Endothelial cell of umbilical vein (primary cell): ENCODE measurements at regions not wholly inside any gene's neighbourhood (a gene's known extent, or its start where the extent isn't known, plus 50 kb on each side); places are given as distances from the start of the nearest gene placed in this dataset.

ENCODE experiments used
- BruUV-seq: library from RNA; stranded (reverse); fragments of 400-500 nt; replicated peaks from 2 replicates; lab custom pipeline; 2021; lab: Mats Ljungman, UMichigan
- CTCF ChIA-PET: fragments of 300-600, 350-600 bp; sonication (Branson Sonifier 250); formaldehyde crosslinking; loops from one replicate; lab custom pipeline; 2021; ENCODE audit warnings: antibody characterized with exemption, inconsistent platforms; lab: Charles Lee
- POLR2A ChIA-PET: fragments of 300-600, 350-600 bp; sonication (Branson Sonifier 250); formaldehyde crosslinking; loops from one replicate; lab custom pipeline; 2021; ENCODE audit warnings: antibody characterized with exemption, inconsistent platforms; lab: Charles Lee
- DNase-seq: peaks from one replicate; pipeline ENCODE4 v3.0.0-alpha.2; 2011; ENCODE audit warnings: low read depth, low spot score
- FAIRE-seq: peaks from 2 replicates; lab custom pipeline; 2011; peaks lifted over from hg19 to GRCh38; lab: Jason Lieb, UNC
- H2AFZ ChIP-seq: 2 replicates; pipeline ENCODE4 v1.6.0; 2012; ENCODE audit warnings: low read depth, low read length, control low read depth, inconsistent platforms
- H3K27ac ChIP-seq: 2 replicates; pipeline ENCODE4 v1.5.1; 2011; ENCODE audit warnings: low read depth, mild to moderate bottlenecking, control low read depth, low read length, moderate library complexity; ENCODE audit not compliant: insufficient read depth
- H3K27me3 ChIP-seq, 2 experiments: 2 replicates each; pipeline versions ENCODE4 v1.6.0 to v1.6.1; 2011; ENCODE audit warnings: low read length in 2 of 2, mixed read lengths in 1 of 2; ENCODE audit not compliant: control insufficient read depth in 2 of 2, insufficient read depth in 2 of 2
- H3K36me3 ChIP-seq, 2 experiments: 2 replicates in 1 of 2; 3 replicates in 1 of 2; pipeline ENCODE4 v1.5.1; 2011; ENCODE audit warnings: low read length in 2 of 2, mild to moderate bottlenecking in 1 of 2, moderate library complexity in 1 of 2; ENCODE audit not compliant: control insufficient read depth in 2 of 2, insufficient read depth in 2 of 2; ENCODE audit errors: extremely low read depth in 1 of 2
- H3K4me1 ChIP-seq: 3 replicates; pipeline ENCODE4 v1.5.1; 2011; ENCODE audit warnings: mild to moderate bottlenecking, low read length; ENCODE audit not compliant: control insufficient read depth, insufficient read depth; ENCODE audit errors: extremely low read depth
- H3K4me2 ChIP-seq: 2 replicates; pipeline ENCODE4 v1.6.1; 2011; ENCODE audit warnings: low read length, control low read depth, mixed read lengths; ENCODE audit not compliant: insufficient read depth
- H3K4me3 ChIP-seq, 3 experiments: fragments of 200-600 bp in 1 of 3; sonication (generic), shearing (Covaris generic) in 1 of 3; replicated peaks in 1 of 3; 2 replicates each; pipeline ENCODE4 v1.5.1; 2011 to 2016; ENCODE audit warnings: control low read depth in 3 of 3, low read length in 3 of 3, mild to moderate bottlenecking in 2 of 3, inconsistent platforms in 1 of 3, low read depth in 1 of 3, moderate library complexity in 1 of 3; ENCODE audit not compliant: insufficient read depth in 1 of 3
- H3K79me2 ChIP-seq: 2 replicates; pipeline ENCODE4 v1.6.0; 2012; ENCODE audit warnings: low read length, inconsistent platforms; ENCODE audit not compliant: control insufficient read depth, insufficient read depth
- H3K9ac ChIP-seq: replicated peaks from 2 replicates; pipeline ENCODE3; 2011; ENCODE audit warnings: low read length, control low read depth; ENCODE audit not compliant: insufficient read depth; ENCODE audit errors: extremely low read depth
- H3K9me1 ChIP-seq: replicated peaks from 3 replicates; pipeline ENCODE4 v1.6.0; 2011; ENCODE audit warnings: mild to moderate bottlenecking, low read length; ENCODE audit not compliant: control insufficient read depth, insufficient read depth; ENCODE audit errors: extremely low read depth
- H3K9me3 ChIP-seq: replicated peaks from 2 replicates; pipeline ENCODE4 v1.5.1; 2012; ENCODE audit warnings: low read length, inconsistent platforms; ENCODE audit not compliant: control insufficient read depth, insufficient read depth
- H4K20me1 ChIP-seq: replicated peaks from 2 replicates; pipeline ENCODE3; 2011; ENCODE audit warnings: mild to moderate bottlenecking, low read length; ENCODE audit not compliant: control insufficient read depth, insufficient read depth; ENCODE audit errors: extremely low read depth
- EZH2 ChIP-seq: IDR thresholded peaks from 2 replicates; pipeline ENCODE4 v1.6.1; 2012; ENCODE audit warnings: borderline replicate concordance, low read depth, mild to moderate bottlenecking, moderate library complexity, low read length, inconsistent platforms; ENCODE audit not compliant: severe bottlenecking
- FOS ChIP-seq: IDR thresholded peaks from 2 replicates; pipeline ENCODE4 v1.6.1; 2011; ENCODE audit warnings: mild to moderate bottlenecking, low read length, moderate library complexity, borderline replicate concordance; ENCODE audit not compliant: insufficient read depth
- GATA2 ChIP-seq: IDR thresholded peaks from 2 replicates; pipeline ENCODE4 v1.7.0; 2011; ENCODE audit warnings: low read depth, mild to moderate bottlenecking, moderate library complexity, mixed read lengths, low read length; ENCODE audit not compliant: insufficient read length, insufficient read depth
- JUN ChIP-seq: IDR thresholded peaks from 2 replicates; pipeline ENCODE4 v1.6.1; 2011; ENCODE audit warnings: borderline replicate concordance, low read depth; ENCODE audit not compliant: insufficient read length, insufficient read depth
- MYC ChIP-seq: IDR thresholded peaks from one replicate; pipeline ENCODE4 v1.6.1; 2011; ENCODE audit warnings: mild to moderate bottlenecking, low read depth, low read length
- POLR2A ChIP-seq: IDR thresholded peaks from 2 replicates; pipeline ENCODE4 v1.6.1; 2012; ENCODE audit warnings: low read depth, mild to moderate bottlenecking, control low read depth, low read length
- POLR2AphosphoS5 ChIP-seq: IDR thresholded peaks from 2 replicates; pipeline ENCODE4 v1.6.1; 2012; ENCODE audit warnings: low read depth, mild to moderate bottlenecking, control low read depth, low read length, moderate library complexity; ENCODE audit not compliant: insufficient read depth
- dilution Hi-C: fragments of 300-500 bp; cut with MboI; formaldehyde crosslinking; loops from one replicate; pipeline ENCODE4 v1.15.0; 2019; ENCODE audit warnings: low sequenced_read_pairs; ENCODE audit not compliant: extremely low pct_ligation_motif_present
- intact Hi-C: fragments of 100-400 bp; cut with micrococcal nuclease; formaldehyde crosslinking; loops from one replicate; pipeline ENCODE4 v1.10.0; 2022
- TF ChIP-seq, protein P1 (sequence below): IDR thresholded peaks from 2 replicates; pipeline ENCODE4 v1.6.1; 2011; ENCODE audit not compliant: insufficient read depth, insufficient read length
- TF ChIP-seq, protein P2 (sequence below), 2 donors: IDR thresholded peaks; 1 replicate in 1 of 2; 2 replicates in 1 of 2; pipeline ENCODE4 v1.5.1; 2011; ENCODE audit warnings: low read length in 2 of 2, mild to moderate bottlenecking in 2 of 2, moderate library complexity in 2 of 2, control low read depth in 1 of 2, inconsistent platforms in 1 of 2, low read depth in 1 of 2; ENCODE audit not compliant: insufficient read depth in 1 of 2; ENCODE audit errors: extremely low read depth in 1 of 2

DNA sequence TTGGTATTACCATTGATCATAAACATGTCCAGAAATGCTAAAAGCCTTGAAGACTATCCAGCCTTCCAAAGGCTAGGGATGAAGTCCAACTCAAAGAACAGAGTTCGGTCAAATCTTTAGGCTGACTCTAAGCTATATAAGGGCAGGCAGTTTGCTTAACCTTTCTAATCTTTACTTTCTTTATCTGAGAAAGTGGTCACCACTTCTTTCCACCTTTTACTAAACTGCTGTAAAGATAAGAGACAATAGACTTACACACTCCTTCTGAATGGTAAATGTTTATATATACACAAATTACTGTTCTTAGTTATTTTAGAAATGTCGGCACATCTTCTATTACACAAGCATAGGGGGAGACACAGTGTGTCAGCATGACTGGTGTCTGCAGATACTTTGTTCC is 100.4 kb downstream of the NREP start:
- Histone ChIP-seq H3K4me1 (no peaks in the 10 kb centered on the region), H3K9ac (no peak overlapping the region), H3K9me1 (no peaks in the 10 kb centered on the region), H3K79me2 (no peaks in the 10 kb centered on the region), H3K9me3 (no peaks in the 10 kb centered on the region), H2AFZ (no peak overlapping the region), H3K36me3 (no peaks in the 10 kb centered on the region), H4K20me1 (no peaks in the 10 kb centered on the region), H3K4me3 (no peak overlapping the region), H3K27ac (no peak overlapping the region), H3K27me3 (no peaks in the 10 kb centered on the region), H3K4me2 (no peak overlapping the region)
- no TSS peak for BruUV-seq
- dilution Hi-C loops: no loop called here
- ChIA-PET CTCF (no interaction called here), POLR2A (no interaction called here)
- TF ChIP-seq JUN: no peak
- TF ChIP-seq EZH2: no peak
- TF ChIP-seq, protein P1, sequence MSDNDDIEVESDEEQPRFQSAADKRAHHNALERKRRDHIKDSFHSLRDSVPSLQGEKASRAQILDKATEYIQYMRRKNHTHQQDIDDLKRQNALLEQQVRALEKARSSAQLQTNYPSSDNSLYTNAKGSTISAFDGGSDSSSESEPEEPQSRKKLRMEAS: no peak
- TF ChIP-seq GATA2: no peak
- TF ChIP-seq FOS: no peak
- TF ChIP-seq MYC: no peak
- no peak for TF ChIP-seq POLR2A
- TF ChIP-seq POLR2AphosphoS5: no peak
- TF ChIP-seq, protein P2, sequence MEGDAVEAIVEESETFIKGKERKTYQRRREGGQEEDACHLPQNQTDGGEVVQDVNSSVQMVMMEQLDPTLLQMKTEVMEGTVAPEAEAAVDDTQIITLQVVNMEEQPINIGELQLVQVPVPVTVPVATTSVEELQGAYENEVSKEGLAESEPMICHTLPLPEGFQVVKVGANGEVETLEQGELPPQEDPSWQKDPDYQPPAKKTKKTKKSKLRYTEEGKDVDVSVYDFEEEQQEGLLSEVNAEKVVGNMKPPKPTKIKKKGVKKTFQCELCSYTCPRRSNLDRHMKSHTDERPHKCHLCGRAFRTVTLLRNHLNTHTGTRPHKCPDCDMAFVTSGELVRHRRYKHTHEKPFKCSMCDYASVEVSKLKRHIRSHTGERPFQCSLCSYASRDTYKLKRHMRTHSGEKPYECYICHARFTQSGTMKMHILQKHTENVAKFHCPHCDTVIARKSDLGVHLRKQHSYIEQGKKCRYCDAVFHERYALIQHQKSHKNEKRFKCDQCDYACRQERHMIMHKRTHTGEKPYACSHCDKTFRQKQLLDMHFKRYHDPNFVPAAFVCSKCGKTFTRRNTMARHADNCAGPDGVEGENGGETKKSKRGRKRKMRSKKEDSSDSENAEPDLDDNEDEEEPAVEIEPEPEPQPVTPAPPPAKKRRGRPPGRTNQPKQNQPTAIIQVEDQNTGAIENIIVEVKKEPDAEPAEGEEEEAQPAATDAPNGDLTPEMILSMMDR (IDR thresholded peaks at IDR 0.05; ENCODE audit: extremely low read depth in 1 of 2, insufficient read depth in 1 of 2, low read depth in 1 of 2, low read length in 2 of 2): no peak
- intact Hi-C loops: no loop called here
- FAIRE-seq (no peak), DNase-seq (no peak)
